Central memory CD4-positive, alpha-beta T cell (primary cell): ENCODE measurements at regions not wholly inside any gene's neighbourhood (a gene's known extent, or its start where the extent isn't known, plus 50 kb on each side); places are given as distances from the start of the nearest gene placed in this dataset.

Source experiments
- DNase-seq: peaks from one replicate; pipeline ENCODE4 v3.0.0; 2022

DNA sequence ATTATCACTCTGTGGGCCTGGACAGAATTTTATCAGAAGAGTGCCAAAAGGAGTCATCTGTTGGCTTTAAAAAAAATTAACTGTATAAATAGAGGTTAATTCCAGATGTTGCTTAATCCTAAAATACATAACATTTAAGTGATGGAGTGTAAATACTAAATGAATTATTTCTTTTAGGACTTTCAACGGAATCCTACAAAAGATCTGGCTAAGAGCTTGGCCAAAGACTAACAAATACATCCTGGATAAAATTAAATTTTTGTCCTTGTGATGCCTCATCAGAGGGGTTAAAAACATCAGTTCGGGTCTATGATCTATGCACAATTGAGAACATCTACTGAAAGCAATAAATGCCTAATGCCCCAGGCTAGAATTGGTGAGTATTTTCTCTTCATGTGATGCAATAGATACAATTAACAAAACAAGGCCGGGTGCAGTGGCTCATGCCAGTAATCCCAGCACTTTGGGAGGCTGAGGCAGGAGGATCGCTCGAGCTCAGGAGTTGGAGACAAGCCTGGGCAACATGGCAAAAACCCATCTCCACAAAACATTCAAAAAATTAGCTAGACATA, 49.8 kb upstream of the RAP1B start:
- no peak for DNase-seq
